ENCODE measurements at regions not wholly inside any gene's neighbourhood (a gene's known extent, or its start where the extent isn't known, plus 50 kb on each side); places are given as distances from the start of the nearest gene placed in this dataset.

DNA sequence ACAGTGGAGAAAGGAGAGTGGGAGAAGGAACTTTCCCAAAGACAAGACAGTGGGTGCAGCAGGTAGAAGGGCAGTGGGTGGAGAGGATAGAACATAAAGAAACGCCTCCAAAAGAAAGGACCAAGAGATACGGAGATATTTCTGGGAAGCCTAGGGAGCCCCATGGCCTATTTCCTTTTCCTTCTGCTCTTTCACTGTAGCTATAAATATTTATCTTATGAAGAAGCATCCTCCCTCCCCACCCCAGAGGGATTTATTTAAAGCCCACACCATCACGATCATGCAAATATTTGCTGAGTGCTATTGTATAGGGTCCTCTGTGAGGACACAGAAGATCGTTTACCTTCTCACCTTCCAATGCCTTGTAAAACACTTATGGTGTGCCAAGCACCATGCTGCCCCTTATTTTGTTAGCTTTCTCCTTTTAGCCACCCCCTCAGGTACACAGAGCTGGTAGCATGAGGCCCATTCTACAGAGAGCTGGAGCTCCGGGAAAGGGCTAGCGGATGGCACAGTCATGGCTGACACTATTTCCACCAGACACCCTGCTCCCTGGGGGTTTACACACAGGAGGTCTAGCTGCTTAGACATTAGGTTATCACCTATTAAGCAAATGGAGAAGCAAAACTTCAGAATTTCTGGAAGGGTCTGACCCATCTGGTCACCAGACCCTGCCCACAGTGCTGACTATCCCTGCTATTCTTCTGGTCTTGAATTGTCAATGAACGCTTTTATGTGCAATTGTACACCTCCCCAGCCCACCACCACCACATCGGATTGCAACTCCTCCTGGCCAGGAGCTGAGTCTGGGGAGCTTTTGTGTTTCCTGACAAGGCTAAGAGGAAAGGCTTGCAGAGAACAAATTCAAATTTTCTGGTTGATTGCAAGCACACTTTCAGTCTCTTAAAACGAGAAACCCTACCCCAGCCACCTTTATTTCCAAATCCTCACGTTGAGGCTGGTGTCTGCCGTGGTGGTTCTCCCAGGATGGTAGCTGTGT, 91.8 kb upstream of the KLF7 start:
- DNase-seq: no peak

DNA sequence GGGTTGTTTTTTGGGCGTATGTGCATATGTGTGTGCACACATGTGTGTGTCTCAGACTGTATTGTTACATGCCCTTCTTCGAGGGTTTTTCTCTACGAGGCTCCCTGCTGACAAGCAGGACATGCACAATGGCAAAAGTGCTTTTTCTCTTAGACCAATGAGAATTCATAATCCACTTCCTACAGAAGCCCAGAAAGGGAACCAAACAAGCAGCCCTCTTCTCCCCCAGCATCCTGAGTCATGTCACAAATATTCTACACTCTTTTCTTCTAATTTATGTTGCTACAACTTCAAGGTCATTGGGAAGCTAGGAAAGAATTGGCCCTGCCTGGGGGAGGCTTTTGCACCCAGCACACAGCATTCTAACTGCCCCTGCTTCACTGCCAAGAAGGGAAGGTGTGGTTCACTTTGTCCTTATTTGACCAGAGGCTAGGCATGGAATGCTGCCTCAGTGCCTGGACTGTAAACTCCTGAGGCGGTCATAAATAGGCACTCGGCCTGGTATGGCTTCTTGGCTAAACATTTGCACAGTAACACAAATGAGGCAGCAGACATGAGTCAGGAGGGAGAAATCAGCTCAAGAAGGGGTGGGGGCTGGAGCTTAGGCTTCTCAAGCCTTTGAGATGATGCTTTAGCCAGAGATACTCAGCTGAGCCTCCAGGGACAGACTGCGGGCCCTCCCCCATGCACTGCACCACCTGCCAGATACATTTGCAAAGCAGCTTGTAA, 92.7 kb upstream of the KLF7 start:
- no peak for DNase-seq

DNA sequence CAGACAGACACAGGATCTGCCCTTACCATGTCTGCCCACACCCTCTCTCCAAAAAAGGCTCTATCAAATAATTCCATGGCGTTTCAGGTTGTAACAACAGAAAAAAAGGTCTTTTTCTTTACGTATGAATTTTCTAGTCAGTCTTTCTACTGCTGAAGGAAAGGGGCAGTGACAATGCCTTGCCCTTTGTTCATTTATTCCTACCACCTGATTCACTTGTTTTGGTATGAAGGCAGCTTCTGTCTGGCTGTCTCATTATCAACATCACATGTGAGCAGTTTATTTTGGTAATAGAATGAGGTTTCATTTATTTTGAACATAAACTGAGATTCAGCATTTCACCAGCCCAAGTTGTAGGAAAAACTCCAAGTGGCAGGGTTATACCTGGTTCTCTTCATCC, 94.3 kb upstream of the KLF7 start:
- no peak for DNase-seq

DNA sequence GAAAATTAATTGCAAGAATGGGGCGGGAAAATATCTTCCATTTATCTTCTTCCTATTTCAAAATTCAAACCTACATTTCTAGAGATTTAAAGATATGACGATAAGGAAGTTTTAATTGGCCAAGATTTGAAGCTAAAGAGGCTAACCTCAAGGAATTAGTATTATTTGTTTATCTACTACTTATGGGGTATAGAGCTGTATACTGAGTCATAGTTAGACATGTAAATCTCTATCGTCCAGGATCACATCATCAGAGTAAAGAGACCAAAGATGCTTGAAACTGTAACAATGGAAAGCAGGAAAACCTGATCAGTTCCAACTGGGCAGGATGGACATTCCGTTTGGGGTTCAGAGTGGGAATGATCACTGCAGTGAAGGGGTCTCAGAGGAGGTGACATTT, 95.2 kb upstream of the KLF7 start:
- no peak for DNase-seq

DNA sequence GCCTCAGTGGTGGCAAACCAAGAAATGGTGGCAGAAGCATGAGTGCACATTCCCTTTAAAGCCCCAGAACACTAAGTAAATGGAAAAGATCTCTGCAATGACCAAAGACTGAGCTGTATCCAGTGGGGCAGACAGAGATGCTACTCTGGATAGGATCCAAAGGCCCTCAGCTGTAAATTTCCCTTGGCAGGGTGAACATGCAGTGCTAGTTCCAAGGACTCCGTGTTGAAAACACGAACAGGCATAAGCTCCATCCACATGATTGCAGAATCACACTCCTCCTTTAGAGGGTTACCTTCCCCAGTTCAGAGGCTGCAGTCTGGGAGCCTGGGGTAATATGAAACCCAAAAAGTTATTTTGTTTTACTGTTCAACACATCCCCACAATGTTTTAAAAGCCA, 98.6 kb upstream of the KLF7 start:
- DNase-seq: no peak

DNA sequence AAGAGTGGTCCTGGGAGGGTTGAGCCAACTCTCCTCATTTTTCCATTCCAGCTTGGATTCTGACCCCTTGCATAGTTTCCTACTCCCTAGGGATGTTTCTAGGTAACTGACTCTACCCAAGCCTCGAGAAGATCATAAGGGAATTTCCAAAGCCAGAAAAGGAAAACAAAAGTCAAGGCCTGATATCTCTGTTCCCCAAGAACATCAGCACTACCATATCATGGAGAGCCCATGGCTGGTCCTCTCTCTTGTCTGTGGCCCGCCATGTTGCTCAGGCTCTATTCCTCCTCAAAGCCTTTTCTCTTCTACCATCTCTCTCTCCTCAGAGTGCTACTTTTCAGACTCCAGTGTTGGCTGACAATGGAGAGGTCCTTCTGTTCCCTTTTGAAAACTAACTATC, 99.6 kb upstream of the KLF7 start:
- DNase-seq: no peak

DNA sequence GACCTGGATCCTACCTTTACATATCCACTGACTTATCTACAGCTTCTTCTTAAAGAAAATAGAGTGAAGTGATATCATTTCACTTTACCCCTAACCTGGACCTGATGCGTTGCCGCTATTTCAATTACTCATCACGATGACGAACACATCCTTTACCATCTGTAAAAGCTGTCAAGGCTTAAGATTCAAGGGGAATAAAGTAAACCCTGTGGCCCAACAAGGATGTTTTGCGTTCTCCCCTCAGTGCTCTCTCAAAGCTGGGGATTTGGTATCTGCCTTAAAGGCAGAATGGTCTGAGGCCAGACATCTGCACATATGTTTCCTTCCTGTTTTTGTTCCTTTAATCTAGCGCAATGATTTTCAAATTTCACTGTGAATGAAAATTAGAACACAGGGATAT, 100.1 kb upstream of the KLF7 start:
- no peak for DNase-seq

DNA sequence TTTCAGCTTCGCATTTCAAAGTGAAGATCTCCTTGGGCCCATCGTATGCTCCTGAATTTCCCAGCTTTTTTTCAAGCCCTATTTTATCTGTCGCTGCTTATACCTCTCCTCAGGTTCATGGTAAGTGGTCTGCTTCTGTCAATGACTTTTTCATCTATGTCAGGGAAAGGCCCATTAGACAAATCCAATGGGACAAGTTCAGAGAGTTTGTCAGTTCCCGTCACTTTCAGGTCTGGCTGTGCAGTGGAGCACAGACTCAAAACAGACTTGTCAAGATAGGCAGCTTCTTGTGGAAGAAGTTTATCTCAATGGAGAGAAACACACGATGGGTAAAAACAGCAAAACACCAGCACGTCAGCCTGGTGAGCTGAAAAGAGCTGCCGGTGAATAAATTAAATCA, 100.9 kb upstream of the KLF7 start:
- DNase-seq: no peak

DNA sequence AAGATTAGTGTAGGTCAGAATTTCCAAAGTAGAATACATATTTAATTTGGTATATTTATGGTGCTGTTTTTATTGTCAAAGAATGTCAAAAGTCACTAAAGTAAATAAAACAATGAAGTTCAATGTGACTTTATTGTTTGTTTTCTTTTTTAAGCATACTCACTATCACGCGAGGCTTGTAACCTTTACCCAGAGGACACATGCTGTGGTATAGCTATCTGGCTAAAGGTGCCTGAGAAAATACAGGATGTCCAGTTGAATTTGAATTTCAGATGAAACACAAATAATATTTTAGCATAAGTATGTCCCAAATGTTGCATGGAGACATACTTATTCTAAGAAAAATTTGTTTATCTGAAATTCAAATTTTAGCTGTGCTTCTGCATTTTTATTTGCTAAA, 103.3 kb upstream of the KLF7 start:
- no peak for DNase-seq

DNA sequence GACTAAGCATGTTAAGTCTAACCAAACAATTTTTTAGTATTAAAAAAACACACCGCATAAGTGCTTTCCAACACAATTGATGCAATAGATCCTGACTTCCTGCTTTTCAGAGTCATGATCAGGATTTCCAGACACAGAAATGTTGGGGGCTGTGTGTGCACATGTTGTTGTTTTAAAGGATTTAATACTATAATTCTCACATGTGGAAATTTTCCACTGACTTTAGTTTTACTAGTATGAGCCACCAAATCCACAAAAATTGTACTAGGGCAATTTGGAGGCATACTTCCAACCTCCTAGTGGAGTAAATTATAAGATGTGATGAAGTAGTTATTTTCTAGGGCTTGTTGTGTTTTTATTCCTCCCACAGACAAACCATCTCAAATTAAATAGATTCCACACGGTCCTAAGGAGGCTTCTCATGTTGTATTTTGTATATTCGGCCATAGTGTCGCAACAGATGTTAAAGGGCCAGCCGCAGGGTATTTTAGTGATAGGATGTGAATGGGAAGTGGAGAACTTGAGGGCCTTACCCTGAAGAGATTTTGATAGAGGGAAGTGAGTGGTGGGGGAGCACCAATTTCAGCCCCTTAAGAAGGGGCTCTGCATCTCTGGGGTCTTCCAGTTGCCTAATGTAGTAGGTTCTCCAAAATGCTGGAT, 108.9 kb upstream of the KLF7 start:
- no peak for DNase-seq

DNA sequence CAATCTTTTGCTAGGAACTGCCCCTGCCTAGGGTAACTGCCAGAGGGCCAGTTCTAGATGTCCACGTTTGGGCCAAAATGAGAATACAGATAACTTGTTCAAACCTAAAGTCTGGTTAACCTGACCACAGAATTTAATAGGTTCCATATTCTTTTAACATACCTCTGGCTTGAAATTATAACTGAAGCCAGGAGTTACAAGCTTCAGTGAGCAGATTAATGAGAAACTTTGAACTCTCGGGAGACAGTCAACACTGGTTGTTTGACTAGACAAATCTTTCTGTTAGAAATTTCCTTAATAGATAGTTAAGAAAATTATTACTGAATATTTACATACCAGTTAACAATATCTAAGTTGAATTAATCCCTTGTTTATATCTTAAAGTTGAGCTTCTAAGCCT, 110.0 kb upstream of the KLF7 start:
- DNase-seq: no peak

DNA sequence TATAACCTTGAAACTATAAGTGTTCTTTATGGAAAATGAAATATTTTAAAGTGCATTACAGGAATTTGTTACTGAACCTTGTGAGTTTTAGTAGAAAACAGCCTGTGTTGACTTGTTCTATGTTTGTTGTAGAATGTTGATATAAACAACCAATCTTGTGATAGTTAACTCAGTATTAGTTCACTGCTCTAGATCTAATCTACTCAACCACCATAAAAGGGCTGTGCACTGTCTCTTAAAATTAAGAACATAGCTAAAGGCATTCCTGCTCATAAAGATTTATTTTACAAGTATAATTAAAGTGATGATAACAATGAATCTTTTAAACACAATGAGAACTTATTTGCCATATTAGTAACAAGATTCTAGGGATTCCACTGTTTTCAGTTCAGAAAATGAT, 110.5 kb upstream of the KLF7 start:
- DNase-seq: no peak

DNA sequence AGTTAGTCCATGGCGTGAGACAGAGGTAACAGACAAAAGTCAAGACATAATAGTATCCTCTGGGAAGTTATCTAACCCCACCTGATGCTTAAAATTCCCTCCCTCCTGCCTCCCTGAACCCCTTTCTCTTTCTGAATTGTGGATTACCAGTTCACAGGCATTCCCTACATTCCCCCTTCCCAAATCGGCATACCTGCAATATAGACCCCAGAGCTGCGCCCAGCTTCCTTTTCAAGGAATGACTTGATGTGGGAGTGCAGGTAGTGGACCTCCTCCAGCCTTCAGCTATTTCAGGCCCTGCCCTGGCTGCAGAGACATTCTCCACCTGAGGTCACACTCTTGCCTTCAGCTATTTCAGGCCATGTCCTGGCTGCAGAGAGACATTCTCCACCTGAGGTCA, 111.1 kb upstream of the KLF7 start:
- DNase-seq: no peak

DNA sequence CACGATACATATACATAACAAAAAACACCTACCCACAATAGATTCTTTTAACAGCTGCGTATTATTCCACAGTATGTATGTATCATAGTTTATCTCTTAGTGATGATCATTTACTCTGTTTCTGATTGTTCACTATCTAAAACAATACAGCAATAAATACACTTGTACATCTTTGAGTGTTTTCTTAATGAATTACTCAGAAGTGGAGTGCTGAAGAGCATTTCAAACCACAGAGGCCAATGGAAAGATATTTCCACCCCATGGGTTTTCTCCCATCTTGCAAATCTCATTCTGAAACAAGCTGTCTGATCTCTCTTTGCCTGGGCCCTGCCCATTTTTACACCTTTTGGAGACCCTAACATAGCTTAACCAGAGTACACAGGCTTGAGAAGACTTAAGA, 113.8 kb upstream of the KLF7 start:
- peak; percentile 62 for DNase-seq

DNA sequence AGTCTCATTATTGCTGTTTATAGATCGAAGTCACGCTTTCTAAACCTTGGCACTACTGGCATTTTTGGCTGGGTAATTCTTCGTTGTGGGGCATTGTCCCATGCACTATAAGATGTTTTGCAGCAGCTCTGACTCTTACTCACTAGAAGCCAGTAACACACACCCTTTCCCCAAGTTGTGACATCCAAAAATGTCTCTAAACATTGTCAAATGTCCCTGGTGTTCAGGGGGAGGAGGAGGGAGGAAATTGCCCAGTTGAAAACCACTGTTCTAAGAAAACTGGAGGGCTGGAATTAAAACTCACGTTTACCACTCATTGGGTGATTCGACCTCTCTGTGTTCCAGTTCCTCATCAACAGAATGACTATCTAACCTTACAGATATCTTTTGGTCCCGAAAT, 115.7 kb upstream of the KLF7 start:
- DNase-seq: no peak

DNA sequence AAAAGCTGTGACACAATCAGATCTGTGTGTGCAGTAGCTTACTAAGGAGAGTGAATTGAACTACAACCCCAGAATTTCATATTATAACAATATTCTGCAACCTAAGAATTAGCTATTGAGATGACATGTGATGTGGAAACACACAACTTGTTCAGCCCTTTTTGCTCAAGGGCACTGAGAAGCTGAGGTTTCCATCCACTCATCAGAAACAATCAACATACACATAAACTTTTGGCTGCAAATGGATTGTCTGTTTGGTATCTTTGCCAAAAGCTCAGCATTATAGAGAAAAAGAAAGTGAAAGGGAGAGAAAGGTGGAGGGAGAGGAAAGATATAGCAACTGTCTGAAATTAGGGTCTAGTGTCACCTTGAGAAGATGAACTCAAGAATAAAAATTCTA, 117.2 kb upstream of the KLF7 start:
- DNase-seq: no peak

DNA sequence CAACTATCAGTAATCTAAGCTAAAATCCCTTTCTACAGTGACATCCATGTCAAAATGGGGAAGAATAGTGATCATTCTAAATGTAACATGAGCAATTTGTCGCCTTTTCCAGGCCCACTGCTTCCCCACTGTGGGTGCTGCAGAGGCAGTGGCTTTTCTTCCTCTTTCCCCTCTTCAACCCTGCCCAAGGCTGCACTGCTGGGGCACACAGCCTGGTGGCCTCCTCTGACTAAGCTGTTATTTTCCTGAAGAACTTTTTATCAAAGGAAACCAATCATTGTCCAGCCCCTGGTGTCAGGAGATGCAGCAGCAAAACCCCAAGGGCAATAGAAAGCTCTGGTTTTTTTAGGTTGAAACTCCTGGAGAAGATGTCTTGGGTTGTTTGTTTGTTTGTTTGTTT, 117.6 kb upstream of the KLF7 start:
- DNase-seq: peak; percentile 19

DNA sequence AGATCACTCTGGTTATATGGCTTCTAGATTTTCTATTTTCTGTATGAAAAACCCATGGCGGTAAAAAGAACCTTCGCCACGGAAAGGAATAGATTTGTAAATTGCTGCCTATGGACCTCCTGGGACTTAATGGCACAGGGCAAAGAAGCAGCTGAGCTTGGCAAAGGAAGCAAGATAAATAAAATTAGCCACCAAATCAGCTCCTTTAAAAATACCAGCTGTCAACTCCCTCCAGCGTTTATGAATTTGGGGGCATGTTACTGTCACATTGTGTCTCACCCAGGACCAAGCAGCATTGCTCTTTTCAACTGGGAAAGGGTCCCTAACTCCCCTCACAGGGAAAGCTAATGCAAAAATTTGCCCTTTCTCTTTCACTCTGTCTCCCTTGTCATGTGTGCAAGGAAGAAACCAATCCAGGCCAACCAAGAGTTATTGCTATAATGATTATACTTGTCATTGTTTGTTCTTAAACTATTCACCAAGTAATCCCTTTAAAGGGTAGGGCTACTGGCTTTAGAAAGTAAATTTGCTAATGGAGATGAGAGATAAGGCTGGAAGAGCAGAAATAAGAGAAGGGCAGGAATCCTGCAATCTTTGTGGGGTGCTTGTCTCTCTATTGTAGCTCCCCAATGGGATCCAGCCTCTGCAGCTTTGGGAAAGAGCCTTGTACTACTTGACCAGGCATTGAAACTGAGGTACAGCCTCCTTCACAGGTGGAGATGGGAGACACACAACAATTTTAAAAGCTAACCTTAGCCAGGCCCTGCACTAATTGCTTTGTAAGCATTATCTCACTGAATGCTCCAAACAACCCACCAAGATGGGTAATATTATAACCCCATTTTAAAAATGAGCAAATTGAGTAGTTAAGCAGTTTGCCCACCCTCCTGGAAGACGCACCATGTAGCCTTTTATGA, 119.1 kb upstream of the KLF7 start:
- DNase-seq: no peak

DNA sequence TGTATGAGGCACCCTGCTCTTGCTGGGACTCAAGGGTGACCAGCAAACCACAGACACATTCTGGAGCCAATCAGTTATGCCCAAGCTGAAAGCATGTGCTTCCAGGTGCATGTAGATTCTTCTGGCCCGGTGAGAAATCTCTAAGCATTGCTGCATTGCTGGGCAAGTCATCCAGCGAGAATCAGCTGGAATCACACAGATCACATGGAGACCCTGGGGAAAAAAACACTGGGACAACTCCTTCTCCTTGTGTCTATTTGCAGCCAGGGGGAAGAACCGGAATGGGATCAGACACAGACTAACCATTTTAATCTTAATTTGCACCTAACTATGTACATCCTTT, 119.7 kb upstream of the KLF7 start:
- DNase-seq: peak; percentile 17

DNA sequence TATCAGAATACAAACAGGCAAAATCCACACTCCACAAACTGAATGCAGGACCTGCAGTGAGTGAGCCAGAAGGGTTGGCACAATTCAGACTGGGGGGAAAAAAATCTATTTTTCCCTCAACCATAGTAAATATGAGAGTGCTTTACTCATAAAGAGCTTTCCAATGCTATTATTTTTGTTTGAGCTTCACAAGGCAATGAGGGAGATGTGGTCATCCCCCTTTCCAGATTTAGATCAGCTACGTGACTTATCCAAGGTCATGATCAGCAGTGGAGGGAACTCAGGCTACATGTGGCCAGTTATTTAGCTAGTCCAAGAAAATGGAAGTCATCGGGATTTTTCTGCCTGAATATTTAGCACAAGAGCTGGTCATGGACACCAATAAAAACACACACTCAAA, 120.4 kb upstream of the KLF7 start:
- peak; percentile 74 for DNase-seq

DNA sequence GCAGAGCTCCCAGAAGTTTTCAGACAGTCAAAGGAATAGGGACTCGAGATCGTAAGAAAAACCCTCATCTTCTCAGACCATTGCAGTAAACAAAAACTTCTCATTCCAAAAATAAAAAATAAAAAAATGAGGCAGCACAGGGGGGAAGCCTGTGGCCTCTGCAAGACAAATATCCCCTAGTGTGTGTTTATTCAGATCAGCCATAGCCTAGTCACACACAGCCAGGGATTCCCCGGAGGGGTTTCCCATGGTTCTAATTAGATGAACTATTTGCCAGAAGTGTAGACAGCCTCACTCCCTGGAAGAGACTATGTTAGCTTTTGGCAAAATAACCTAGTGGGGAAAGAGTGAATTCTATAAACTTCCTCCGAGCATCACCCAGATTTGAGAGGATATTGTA, 122.9 kb upstream of the KLF7 start:
- peak; percentile 52 for DNase-seq

DNA sequence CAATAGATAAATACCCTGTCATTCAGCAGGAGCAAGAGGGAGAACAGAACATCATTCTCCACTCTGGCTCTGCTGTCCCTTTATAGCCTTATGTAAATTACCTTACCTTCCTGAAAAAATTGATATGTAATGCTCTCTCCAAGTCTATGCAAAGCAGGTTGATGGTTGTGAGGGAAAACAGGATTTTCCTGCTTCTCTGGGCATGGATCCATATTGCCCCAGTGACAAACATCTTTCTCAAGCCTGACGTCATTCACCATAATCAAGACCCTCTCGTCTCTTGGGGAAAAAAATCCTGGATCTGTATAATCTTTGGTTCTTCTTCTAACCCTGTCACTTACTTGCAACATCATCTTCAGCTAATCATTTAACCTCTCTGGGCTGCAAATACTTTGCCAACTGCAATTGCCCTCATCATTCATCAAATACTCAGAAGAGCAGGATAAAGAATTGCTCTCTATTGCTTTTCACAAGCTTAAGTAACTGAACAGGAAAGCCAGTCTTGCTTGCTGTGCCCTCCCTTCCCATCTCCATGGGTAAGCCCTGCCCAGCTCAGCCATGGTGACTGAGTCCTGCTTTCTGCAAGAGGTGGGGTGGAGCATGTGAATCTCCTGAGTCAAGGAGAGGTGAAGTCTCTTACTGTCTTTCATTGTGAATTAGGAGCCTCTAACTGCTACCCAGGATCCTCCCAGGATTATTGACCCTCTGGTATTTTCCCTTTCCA, 123.7 kb upstream of the KLF7 start:
- no peak for DNase-seq
